HG02623 (cell line): ENCODE measurements at regions not wholly inside any gene's neighbourhood (a gene's known extent, or its start where the extent isn't known, plus 50 kb on each side); places are given as distances from the start of the nearest gene placed in this dataset.

Experiments used
- ATAC-seq: cut with Tn5 transposase; IDR thresholded peaks from one replicate; pipeline ENCODE4 v1.9.1; 2021; ENCODE audit warnings: moderate library complexity; ENCODE audit not compliant: unreplicated experiment

- ATAC-seq, result no peak
Measured at GRCh38 chr13:104779311-104779993, 1713.2 kb upstream of the SLC10A2 start.

- peak; percentile 74 for ATAC-seq
Measured at GRCh38 chr13:104773775-104774174, 1707.6 kb upstream of the SLC10A2 start.

GRCh38 chr13:104769545-104769944 is 1703.3 kb upstream of the SLC10A2 start:
- no peak for ATAC-seq

- no peak for ATAC-seq
Measured at GRCh38 chr13:104766319-104766718, 1700.1 kb upstream of the SLC10A2 start.

- ATAC-seq, result no peak
Measured at GRCh38 chr13:104764600-104764999, 1698.4 kb upstream of the SLC10A2 start.

GRCh38 chr13:104759069-104759468 is 1692.9 kb upstream of the SLC10A2 start:
- ATAC-seq, result no peak

- ATAC-seq, result no peak
Measured at GRCh38 chr13:104757712-104758111, 1691.5 kb upstream of the SLC10A2 start.

GRCh38 chr13:104750377-104750776 is 1684.2 kb upstream of the SLC10A2 start:
- ATAC-seq, result no peak

GRCh38 chr13:104740641-104741222 is 1674.5 kb upstream of the SLC10A2 start:
- ATAC-seq, result no peak

GRCh38 chr13:104737713-104738112 is 1671.5 kb upstream of the SLC10A2 start:
- no peak for ATAC-seq

- ATAC-seq, result no peak
Measured at GRCh38 chr13:104733427-104733826, 1667.2 kb upstream of the SLC10A2 start.

GRCh38 chr13:104715111-104715510 is 1648.9 kb upstream of the SLC10A2 start:
- ATAC-seq, result no peak

- ATAC-seq, result no peak
Measured at GRCh38 chr13:104705031-104705750, 1639.0 kb upstream of the SLC10A2 start.

- no peak for ATAC-seq
Measured at GRCh38 chr13:104701591-104701990, 1635.4 kb upstream of the SLC10A2 start.

GRCh38 chr13:104694397-104694796 is 1628.2 kb upstream of the SLC10A2 start:
- ATAC-seq, result no peak

- no peak for ATAC-seq
Measured at GRCh38 chr13:104693126-104693525, 1626.9 kb upstream of the SLC10A2 start.

- ATAC-seq, result no peak
Measured at GRCh38 chr13:104691767-104692467, 1625.7 kb upstream of the SLC10A2 start.

GRCh38 chr13:104686484-104686883 is 1620.3 kb upstream of the SLC10A2 start:
- ATAC-seq, result no peak

- ATAC-seq, result no peak
Measured at GRCh38 chr13:104683789-104684188, 1617.6 kb upstream of the SLC10A2 start.

GRCh38 chr13:104678161-104678560 is 1611.9 kb upstream of the SLC10A2 start:
- ATAC-seq, result no peak

- ATAC-seq, result no peak
Measured at GRCh38 chr13:104671901-104672300, 1605.7 kb upstream of the SLC10A2 start.

- no peak for ATAC-seq
Measured at GRCh38 chr13:104657196-104657595, 1591.0 kb upstream of the SLC10A2 start.
